GM21423 (cell line): ENCODE measurements at regions not wholly inside any gene's neighbourhood (a gene's known extent, or its start where the extent isn't known, plus 50 kb on each side); places are given as distances from the start of the nearest gene placed in this dataset.
"Not testable (repeated sequence)": the region's sequence is repeated elsewhere in the genome, so short reads cannot be mapped to it uniquely, and the experiment has no call there.

Source experiments
- ATAC-seq: cut with Tn5 transposase; IDR thresholded peaks from one replicate; pipeline ENCODE4 v1.9.1; 2021; ENCODE audit warnings: mild to moderate bottlenecking, moderate library complexity; ENCODE audit not compliant: unreplicated experiment

- no peak for ATAC-seq
These were observed 987.4 kb downstream of the SUCLG1 start for GRCh38 chr2:83471655-83472054.

DNA sequence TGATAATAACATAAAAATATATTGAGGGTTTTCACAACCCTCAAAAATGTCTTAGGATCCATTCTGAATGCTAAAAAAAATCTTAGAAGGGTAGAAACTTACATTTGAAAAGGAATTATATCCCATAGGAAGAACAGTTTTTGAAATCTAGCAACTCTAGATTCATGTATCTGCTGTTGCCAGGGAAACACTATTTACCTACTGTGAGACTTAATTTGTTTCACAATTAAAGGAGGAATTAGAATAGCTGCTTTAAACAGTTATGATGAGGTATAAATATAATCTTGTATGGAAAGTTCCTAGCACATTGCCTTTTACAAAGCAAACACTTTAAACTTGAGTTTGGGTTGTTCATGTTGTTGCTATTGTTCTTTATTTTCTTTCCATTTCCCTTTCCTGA lies 988.2 kb downstream of the SUCLG1 start:
- ATAC-seq, result no peak

DNA sequence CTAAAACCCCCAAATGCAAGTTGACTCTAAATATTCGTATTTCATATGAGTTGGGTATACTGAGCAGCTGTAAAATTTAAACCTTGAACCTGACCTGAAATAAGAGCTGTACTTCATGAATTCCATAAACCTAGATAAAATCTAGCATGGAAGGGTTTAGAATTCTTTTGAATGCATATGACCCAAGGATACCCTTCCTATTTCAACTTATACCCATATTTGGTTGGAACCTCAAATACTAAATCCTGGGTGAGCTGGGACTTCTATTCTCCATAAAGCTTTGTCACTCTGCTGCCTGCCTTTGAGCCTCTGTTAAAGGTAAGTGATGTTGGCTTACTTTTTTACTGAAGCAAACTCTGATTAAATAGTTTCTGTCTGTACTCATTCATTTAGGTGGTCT lies 994.6 kb downstream of the SUCLG1 start:
- no peak for ATAC-seq

DNA sequence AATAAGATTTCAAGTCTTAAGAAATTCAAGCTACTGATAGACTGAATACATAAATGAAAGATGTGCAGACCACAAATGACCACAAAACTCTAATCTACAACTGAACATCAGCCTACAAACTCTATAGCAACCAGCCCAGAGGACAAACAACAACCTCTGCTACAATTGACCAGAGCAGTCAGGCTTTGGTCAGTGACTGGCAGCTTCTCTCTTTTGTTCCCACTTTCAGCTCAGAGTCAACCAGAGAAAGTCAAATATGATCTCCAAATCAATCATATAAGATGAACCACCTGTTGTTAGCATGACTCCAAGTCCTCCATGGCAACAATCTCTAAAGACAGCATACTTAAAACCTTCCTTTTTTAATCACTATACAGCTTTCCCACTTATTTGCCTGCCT lies 996.2 kb downstream of the SUCLG1 start:
- ATAC-seq, result no peak

DNA sequence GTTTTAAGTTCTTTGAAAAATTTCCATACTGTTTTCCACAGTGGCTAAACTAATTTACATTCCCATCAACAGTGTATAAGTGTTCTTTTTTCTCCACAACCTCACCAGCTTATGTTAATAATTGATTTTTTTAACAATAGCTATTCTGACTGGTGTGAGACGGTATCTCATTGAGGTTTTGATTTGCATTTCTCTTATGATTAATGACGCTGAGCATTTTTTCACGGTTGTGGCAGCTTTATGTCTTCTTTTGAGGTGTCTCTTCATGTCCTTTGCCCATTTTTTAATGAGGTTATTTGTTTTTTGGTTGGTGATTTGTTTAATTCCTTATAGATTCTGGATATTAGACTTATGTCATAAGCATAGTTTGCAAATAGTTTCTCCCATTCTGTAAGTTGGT lies 997.9 kb downstream of the SUCLG1 start:
- ATAC-seq, result no peak

DNA sequence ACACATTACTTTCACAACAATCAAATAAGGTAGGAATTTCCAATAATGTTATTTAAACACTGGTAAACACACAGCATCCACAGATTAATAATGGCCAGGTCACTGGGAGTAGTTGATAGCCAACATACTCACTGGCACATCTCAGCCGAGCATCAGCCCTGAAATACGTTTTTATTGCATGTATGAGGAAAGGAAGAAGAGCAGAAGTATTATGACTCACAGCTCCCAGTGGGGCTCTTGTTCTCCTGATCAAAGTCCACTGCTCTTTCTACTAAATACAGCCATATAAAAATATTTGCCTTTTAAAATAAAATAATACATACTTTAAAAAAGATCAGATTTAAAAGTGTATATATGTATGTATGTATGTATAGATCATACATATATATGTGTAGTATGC lies 999.6 kb downstream of the SUCLG1 start:
- ATAC-seq, result no peak

- no peak for ATAC-seq
These were observed 1023.1 kb downstream of the SUCLG1 start for GRCh38 chr2:83435989-83436388.

DNA sequence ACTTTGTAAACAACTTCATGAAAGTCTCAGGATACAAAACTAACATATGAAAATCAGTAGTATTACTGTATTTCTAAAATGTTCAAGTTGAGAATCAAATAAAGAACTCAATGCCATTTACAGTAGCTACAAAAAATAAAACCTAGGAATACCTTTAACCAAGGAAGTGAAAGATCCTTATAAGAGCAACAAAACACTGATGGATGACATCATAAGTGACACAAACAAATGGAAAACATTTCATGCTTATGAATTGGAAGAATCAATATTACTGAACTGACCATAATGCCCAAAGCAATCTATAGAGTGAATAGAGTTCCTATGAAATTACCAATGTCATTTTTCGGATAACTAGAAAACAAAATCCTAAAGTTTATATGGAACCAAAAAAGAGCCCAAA lies 1038.1 kb downstream of the SUCLG1 start:
- no peak for ATAC-seq

DNA sequence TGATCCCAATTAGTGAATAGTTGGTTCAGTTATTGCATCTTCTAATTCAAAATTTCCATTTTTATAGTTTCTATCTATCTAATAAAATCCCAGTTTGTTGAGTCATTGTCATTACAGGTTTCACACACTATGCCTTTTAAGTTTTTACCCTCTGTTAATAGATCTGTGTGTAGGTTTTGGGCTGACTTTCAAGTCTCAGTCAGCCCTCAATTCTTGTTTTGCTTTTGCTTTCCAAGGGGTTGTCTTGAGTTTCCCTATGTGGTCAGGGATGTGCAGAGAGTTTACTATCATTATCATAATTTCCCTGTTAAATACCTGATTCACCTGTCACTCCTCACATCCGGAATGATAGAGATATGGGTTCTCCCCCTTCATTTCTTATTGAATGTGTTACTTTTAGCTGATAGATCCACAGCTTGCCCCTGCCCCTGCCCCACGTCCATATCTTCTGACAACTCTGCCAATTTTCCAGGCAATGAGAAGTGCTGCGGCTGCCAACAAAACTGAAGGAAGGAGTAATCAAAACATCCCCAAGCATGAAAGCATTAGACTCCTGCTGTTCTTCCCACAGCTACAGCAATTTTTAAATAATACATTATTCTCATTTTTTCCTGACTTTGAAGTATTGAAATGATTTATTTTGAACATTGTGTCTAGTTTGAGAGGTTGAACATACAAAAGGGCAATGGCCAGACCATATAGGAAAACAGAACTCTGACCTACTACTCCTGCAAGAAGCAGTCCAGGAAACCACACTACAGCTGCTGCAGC lies 1064.8 kb downstream of the SUCLG1 start:
- ATAC-seq, result no peak

DNA sequence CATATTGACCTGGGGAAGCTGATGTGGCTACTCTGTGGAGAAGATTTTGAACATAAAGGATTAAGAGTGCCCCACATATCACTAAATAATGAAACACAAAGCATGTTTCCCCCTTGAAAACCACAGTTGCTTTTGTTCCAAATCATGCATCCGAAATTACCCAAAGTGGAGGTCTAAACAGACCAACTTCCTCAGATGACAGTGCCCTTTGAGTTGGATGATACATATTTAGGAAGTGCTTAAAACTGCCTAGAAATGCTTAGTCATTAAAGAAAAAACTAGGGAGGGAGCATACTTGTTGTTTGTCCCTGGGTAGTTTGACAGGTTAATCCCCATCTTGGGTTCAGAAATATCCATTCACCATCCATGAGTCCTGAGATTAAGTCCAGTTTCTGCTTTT lies 1070.3 kb downstream of the SUCLG1 start:
- no peak for ATAC-seq

DNA sequence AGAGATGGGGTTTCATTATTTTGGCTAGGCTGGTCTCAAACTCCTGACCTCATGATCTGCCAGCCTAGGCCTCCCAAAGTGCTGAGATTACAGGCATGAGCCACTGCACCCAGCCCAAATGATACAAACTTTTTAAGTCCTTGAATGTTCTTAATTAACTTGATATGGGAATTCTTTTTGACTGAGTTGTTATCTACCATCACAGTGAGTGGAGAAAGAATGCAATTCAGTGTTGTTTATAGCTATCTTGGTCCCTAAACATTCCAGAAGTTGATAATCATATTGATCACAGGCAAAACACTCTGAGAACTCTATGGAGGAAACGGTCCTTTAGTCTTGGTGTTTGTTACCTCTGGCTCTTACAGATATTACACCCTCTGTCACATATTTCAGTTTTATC lies 1072.5 kb downstream of the SUCLG1 start:
- no peak for ATAC-seq

DNA sequence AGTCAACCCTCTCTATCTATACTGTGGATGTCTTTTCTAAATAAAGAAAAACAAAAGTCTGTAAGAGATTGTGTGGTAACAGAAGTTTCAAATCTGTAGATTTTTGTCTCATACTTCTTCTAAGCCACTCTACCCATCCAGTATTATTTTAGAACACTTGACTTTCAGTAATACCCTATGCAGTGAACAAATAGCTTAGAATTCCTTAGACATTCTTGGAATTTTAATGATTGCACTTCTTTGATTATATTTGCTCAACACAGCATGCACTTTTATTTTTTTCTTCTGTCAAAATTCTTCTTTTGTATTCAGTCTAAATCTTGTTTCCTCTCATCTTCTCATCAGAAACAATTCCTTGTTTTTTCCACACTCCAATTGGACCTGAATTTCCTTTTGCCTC lies 1080.2 kb downstream of the SUCLG1 start:
- ATAC-seq, result no peak

DNA sequence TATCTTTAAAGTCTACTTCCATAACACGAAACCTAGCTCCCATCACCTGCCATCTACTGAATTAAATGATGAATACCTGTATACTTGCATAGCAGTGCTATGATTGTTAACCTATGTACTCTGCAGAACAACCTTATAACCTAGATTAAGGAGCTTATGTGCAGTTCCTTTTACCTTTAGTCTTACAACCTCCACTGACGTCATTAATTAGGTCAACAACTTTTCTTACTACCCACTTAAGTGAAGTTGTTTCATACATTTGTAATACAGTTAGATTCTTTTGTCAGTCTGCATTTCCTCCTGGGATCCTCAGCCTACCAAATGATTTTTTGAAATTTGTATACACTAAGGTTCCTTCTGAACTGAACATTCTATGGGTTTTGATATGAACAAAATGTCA lies 1082.3 kb downstream of the SUCLG1 start:
- ATAC-seq, result no peak

GRCh38 chr2:83370419-83370762 lies 1088.7 kb downstream of the SUCLG1 start:
- ATAC-seq, result no peak

- ATAC-seq, result no peak
These were observed 1089.3 kb downstream of the SUCLG1 start for GRCh38 chr2:83369601-83370418.

- ATAC-seq, result no peak
These were observed 1090.2 kb downstream of the SUCLG1 start for GRCh38 chr2:83368916-83369315.

GRCh38 chr2:83368461-83368860 lies 1090.6 kb downstream of the SUCLG1 start:
- no peak for ATAC-seq

DNA sequence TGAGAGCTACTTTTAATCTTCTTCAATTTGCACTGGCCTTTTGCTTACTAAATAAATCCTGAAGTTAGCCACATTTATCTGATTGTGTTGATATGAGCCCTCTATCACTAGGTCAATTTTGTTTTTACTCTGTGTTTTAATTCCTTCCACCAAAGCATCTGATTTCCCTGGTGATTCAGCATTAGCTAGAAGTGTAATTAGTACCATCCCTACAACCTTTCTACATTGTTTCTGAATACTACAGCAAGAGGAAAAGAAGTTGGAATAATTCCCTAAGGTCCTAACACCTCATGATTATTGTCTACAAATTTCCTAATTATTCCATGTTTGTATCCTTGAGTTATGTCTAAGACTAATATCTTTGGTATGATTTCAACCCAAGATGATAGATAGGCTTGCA lies 1093.6 kb downstream of the SUCLG1 start:
- ATAC-seq, result no peak

DNA sequence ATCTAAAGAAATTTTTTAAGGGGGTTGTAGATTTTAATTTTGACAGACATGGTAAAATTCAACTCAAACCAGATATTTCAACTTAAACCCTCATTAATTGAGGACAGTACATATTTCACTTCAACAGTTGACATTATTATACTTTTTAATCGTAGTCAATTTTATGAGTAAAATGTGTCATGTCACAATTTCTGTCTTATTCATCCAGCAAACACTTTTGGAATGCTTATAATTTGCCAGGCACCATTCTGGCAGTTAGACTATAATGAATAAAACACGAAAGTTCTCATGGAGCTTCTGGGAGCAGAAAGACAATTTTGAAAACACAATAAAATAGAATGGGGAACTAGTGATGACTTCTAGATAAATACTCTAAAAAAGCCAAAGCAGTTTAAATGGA lies 1094.8 kb downstream of the SUCLG1 start:
- ATAC-seq, result no peak

GRCh38 chr2:83363138-83363537 lies 1095.9 kb downstream of the SUCLG1 start:
- not testable (repeated sequence) for ATAC-seq

- ATAC-seq, result no peak
These were observed 1099.7 kb downstream of the SUCLG1 start for GRCh38 chr2:83359336-83359735.

DNA sequence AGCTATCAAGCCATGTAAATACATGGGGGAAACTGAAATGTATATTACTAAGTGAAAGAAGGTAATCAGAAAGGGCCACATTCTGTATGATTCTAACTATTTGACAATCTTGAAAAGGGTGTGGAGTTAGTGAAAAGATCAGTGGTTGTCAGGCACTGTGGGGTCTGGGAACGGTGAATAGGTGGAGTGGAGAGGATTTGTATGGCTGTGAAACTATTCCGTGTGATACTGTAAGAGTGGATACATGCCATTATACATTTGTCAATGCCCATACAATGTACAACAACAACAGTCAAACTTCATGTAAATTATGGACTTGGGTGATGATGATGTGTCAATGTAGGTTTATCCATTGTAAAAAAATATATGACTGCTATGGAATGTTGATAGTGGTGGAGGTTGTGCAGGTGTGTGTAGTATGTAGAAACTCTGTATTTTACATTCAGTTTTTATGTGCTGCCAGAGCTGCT lies 1116.2 kb downstream of the SUCLG1 start:
- ATAC-seq, result no peak
